HCT116 (cell line): ENCODE measurements at regions not wholly inside any gene's neighbourhood (a gene's known extent, or its start where the extent isn't known, plus 50 kb on each side); places are given as distances from the start of the nearest gene placed in this dataset.

Source experiments
- ATAC-seq: fragments of 200-7000 bp; cut with Tn5 transposase; 2 replicates; pipeline ENCODE4 v1.9.1; 2020; ENCODE audit warnings: mild to moderate bottlenecking, moderate library complexity
- BruUV-seq: library from RNA; stranded (reverse); fragments of 400-500 nt; replicated peaks from 2 replicates; lab custom pipeline; 2021; lab: Mats Ljungman, UMichigan
- CTCF ChIA-PET: fragments of 300-600 bp; sonication (Branson Sonifier 250); formaldehyde crosslinking; loops from one replicate; lab custom pipeline; 2021; ENCODE audit warnings: antibody characterized with exemption; lab: Charles Lee
- POLR2A ChIA-PET: fragments of 300-600, 350-600 bp; sonication (Branson Sonifier 250); formaldehyde crosslinking; loops from one replicate; lab custom pipeline; 2021; ENCODE audit warnings: antibody characterized with exemption; lab: Charles Lee
- RAD21 ChIA-PET, 2 experiments: fragments of 300-600 bp; sonication (Branson Sonifier 250); formaldehyde crosslinking; loops; one replicate each; lab custom pipeline; 2023; ENCODE audit warnings: low total read pairs in 2 of 2; ENCODE audit not compliant: uncharacterized antibody in 2 of 2, unreplicated experiment in 2 of 2, low non-redundant PET in 1 of 2; lab: Charles Lee
- DNase-seq: peaks from one replicate; pipeline ENCODE4 v3.0.0-alpha.2; 2010; ENCODE audit warnings: low read depth, low spot score
- H2AFZ ChIP-seq: fragments of 200-600 bp; shearing (Covaris generic), sonication (generic); 2 replicates; pipeline ENCODE4 v1.6.1; 2017; ENCODE audit warnings: low read depth, mixed run types, mixed read lengths, antibody characterized with exemption, low read length; ENCODE audit not compliant: poor library complexity, severe bottlenecking
- H3K27ac ChIP-seq: 2 replicates; pipeline ENCODE4 v1.5.1; 2012; ENCODE audit warnings: low read depth, low read length
- H3K27me3 ChIP-seq: fragments of 200-600 bp; sonication (generic); 2 replicates; pipeline ENCODE4 v1.6.1; 2016; ENCODE audit warnings: mixed run types, low read length, mixed read lengths; ENCODE audit not compliant: insufficient read depth
- H3K36me3 ChIP-seq, 2 experiments: fragments of 200-500 bp in 1 of 2; fragments of 200-600 bp in 1 of 2; sonication (Bioruptor generic) in 1 of 2; sonication (generic) in 1 of 2; 2 replicates each; pipeline versions ENCODE4 v1.5.1 to v1.6.1; 2014 to 2016; ENCODE audit warnings: low read length in 2 of 2, inconsistent platforms in 1 of 2, mixed read lengths in 1 of 2, mixed run types in 1 of 2; ENCODE audit not compliant: insufficient read depth in 2 of 2, control insufficient read depth in 1 of 2
- H3K4me1 ChIP-seq, 2 experiments: fragments of 200-600 bp in 1 of 2; sonication (generic) in 1 of 2; 2 replicates each; pipeline versions ENCODE4 v1.5.1 to v1.6.1; 2012 to 2017; ENCODE audit warnings: low read length in 2 of 2, inconsistent platforms in 1 of 2, mild to moderate bottlenecking in 1 of 2, mixed read lengths in 1 of 2, mixed run types in 1 of 2, moderate library complexity in 1 of 2; ENCODE audit not compliant: insufficient read depth in 2 of 2, control insufficient read depth in 1 of 2
- H3K4me2 ChIP-seq: fragments of 200-600 bp; sonication (generic); 2 replicates; pipeline ENCODE4 v1.6.1; 2017; ENCODE audit warnings: mixed run types, low read length, mixed read lengths
- H3K4me3 ChIP-seq, 2 experiments: fragments of 200-600 bp in 1 of 2; sonication (generic) in 1 of 2; replicated peaks in 1 of 2; 2 replicates each; pipeline ENCODE4 v1.5.1; 2011 to 2016; ENCODE audit warnings: low read length in 2 of 2, control low read depth in 1 of 2, low read depth in 1 of 2, mild to moderate bottlenecking in 1 of 2, mixed read lengths in 1 of 2, mixed run types in 1 of 2
- H3K79me2 ChIP-seq: fragments of 200-600 bp; sonication (generic); 2 replicates; pipeline ENCODE4 v1.6.1; 2017; ENCODE audit warnings: mild to moderate bottlenecking, mixed run types, low read length, moderate library complexity, mixed read lengths; ENCODE audit not compliant: insufficient read depth
- H3K9ac ChIP-seq: fragments of 200-600 bp; sonication (generic); 2 replicates; pipeline ENCODE4 v1.6.1; 2016; ENCODE audit warnings: low read length, mixed read lengths
- H3K9me2 ChIP-seq: fragments of 200-600 bp; sonication (generic), shearing (Covaris generic); 2 replicates; pipeline ENCODE4 v1.6.1; 2017; ENCODE audit warnings: mixed run types, mild to moderate bottlenecking, moderate library complexity; ENCODE audit not compliant: insufficient read depth
- H3K9me3 ChIP-seq, 2 experiments: fragments of 200-500 bp in 1 of 2; fragments of 200-600 bp in 1 of 2; sonication (Bioruptor generic) in 1 of 2; sonication (generic) in 1 of 2; 2 replicates each; pipeline ENCODE4 v1.6.1; 2014 to 2017; ENCODE audit warnings: low read length in 2 of 2, mixed read lengths in 2 of 2, inconsistent platforms in 1 of 2, low read depth in 1 of 2, mild to moderate bottlenecking in 1 of 2, mixed run types in 1 of 2, moderate library complexity in 1 of 2; ENCODE audit not compliant: control insufficient read depth in 1 of 2, insufficient read depth in 1 of 2
- H4K20me1 ChIP-seq: fragments of 200-600 bp; sonication (generic), shearing (Covaris generic); 2 replicates; pipeline ENCODE4 v1.6.1; 2017; ENCODE audit warnings: mixed run types, mild to moderate bottlenecking, moderate library complexity; ENCODE audit not compliant: insufficient read depth
- POLR2A ChIP-seq: IDR thresholded peaks from 2 replicates; pipeline ENCODE4 v1.7.0; 2011; ENCODE audit warnings: borderline replicate concordance; ENCODE audit not compliant: insufficient read depth, insufficient read length; ENCODE audit errors: extremely low read depth
- RAD21 ChIP-seq: IDR thresholded peaks from 2 replicates; pipeline ENCODE4 v1.6.1; 2012; ENCODE audit warnings: low read depth, mild to moderate bottlenecking
- intact Hi-C: fragments of 100-400 bp; cut with micrococcal nuclease; formaldehyde crosslinking; loops from 2 replicates; pipeline ENCODE4 v1.10.0; 2022
- TF ChIP-seq, protein P1 (sequence below): IDR thresholded peaks from 2 replicates; pipeline ENCODE4 v1.6.1; 2011; ENCODE audit warnings: mild to moderate bottlenecking, low read length, moderate library complexity; ENCODE audit not compliant: insufficient replicate concordance; ENCODE audit errors: extremely low read depth
- TF ChIP-seq, protein P2 (sequence below): IDR thresholded peaks from 2 replicates; pipeline ENCODE4 v1.6.1; 2012; ENCODE audit warnings: low read depth
- TF ChIP-seq, protein P3 (sequence below), 3 experiments: fragments of 200-600 bp in 1 of 3; sonication (generic) in 1 of 3; IDR thresholded peaks in 2 of 3; conservative IDR thresholded peaks in 1 of 3; 2 replicates each; pipeline ENCODE4 v1.5.1; 2012 to 2017; ENCODE audit warnings: low read depth in 2 of 3, low read length in 2 of 3, antibody characterized with exemption in 1 of 3, borderline replicate concordance in 1 of 3, control low read depth in 1 of 3, mild to moderate bottlenecking in 1 of 3, mixed read lengths in 1 of 3, mixed run types in 1 of 3, moderate library complexity in 1 of 3; ENCODE audit not compliant: insufficient read depth in 1 of 3

DNA sequence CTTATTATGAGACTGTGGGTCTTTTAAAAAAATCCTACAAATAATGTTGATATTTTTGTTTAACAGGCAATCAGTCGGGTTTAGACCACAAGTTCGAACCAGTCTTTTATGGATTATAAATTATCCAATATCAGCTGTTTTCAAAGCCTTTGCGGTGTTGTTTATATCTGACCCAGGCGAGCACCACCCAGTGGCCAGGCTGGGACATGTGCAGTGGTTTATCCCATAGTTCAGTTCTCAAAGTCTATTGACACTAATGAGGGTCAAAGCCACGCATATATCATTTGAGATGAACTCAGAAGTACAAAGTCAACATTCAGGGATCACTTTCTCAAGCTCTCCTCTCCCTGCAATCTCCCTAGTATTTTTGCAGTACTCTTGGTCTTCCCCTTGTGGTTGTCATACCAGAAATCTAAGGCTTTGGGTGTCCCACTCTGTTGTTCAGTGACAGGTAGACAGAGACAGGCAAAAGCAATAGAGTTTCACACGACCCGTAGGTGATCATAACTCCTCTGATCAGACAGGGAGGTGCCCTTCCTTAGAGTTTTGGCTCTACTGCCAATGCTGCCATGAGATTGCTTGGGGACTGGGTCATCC, 117.4 kb upstream of the POM121L12 start:
- H3K4me2 ChIP-seq = no peak overlapping the region
- POLR2A ChIA-PET = no interaction called here

DNA sequence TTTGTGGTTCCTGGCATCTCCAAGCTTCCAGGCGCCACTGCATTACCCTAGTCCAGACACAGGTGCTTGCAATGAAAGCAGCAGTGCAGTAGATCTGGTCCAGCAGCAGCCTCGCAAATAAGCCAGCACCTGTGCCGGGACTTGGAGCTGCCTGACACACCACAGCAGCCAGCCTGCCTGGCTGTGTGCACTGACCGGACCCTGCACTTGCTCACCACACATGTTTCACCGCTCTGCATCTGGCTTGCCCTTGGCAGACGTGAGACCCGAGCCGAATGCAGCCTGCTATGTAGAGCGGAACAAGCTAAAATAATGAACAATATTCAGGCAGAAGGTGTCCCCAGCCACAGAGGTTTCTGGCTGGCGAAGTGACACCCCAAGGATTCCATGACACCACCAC, 123.6 kb upstream of the POM121L12 start:
- TF ChIP-seq POLR2A = no peak
- TF ChIP-seq, protein P1, sequence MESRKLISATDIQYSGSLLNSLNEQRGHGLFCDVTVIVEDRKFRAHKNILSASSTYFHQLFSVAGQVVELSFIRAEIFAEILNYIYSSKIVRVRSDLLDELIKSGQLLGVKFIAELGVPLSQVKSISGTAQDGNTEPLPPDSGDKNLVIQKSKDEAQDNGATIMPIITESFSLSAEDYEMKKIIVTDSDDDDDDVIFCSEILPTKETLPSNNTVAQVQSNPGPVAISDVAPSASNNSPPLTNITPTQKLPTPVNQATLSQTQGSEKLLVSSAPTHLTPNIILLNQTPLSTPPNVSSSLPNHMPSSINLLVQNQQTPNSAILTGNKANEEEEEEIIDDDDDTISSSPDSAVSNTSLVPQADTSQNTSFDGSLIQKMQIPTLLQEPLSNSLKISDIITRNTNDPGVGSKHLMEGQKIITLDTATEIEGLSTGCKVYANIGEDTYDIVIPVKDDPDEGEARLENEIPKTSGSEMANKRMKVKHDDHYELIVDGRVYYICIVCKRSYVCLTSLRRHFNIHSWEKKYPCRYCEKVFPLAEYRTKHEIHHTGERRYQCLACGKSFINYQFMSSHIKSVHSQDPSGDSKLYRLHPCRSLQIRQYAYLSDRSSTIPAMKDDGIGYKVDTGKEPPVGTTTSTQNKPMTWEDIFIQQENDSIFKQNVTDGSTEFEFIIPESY = no peak
- TF ChIP-seq, protein P2, sequence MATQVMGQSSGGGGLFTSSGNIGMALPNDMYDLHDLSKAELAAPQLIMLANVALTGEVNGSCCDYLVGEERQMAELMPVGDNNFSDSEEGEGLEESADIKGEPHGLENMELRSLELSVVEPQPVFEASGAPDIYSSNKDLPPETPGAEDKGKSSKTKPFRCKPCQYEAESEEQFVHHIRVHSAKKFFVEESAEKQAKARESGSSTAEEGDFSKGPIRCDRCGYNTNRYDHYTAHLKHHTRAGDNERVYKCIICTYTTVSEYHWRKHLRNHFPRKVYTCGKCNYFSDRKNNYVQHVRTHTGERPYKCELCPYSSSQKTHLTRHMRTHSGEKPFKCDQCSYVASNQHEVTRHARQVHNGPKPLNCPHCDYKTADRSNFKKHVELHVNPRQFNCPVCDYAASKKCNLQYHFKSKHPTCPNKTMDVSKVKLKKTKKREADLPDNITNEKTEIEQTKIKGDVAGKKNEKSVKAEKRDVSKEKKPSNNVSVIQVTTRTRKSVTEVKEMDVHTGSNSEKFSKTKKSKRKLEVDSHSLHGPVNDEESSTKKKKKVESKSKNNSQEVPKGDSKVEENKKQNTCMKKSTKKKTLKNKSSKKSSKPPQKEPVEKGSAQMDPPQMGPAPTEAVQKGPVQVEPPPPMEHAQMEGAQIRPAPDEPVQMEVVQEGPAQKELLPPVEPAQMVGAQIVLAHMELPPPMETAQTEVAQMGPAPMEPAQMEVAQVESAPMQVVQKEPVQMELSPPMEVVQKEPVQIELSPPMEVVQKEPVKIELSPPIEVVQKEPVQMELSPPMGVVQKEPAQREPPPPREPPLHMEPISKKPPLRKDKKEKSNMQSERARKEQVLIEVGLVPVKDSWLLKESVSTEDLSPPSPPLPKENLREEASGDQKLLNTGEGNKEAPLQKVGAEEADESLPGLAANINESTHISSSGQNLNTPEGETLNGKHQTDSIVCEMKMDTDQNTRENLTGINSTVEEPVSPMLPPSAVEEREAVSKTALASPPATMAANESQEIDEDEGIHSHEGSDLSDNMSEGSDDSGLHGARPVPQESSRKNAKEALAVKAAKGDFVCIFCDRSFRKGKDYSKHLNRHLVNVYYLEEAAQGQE = no peak
- RAD21 ChIA-PET = no interaction called here
- no TSS peak for BruUV-seq
- Histone ChIP-seq H3K9ac (no peak overlapping the region), H3K4me3 (no peak overlapping the region), H3K4me2 (no peak overlapping the region), H3K79me2 (no peaks in the 10 kb centered on the region), H2AFZ (no peak overlapping the region), H4K20me1 (no peaks in the 10 kb centered on the region), H3K36me3 (no peaks in the 10 kb centered on the region), H3K9me2 (no peaks in the 10 kb centered on the region), H3K27me3 (no peaks in the 10 kb centered on the region), H3K27ac (no peak overlapping the region), H3K4me1 (no peaks in the 10 kb centered on the region), H3K9me3 (peaks cover 0 to 22% of the 10 kb centered on the region in 2 experiments; a peak in 3 of 4 replicates)
- no peak for DNase-seq
- no peak for ATAC-seq
- POLR2A ChIA-PET = no interaction called here
- CTCF ChIA-PET = no interaction called here
- intact Hi-C loops = no loop called here

More for the DNA sequence above, 117.4 kb upstream of the POM121L12 start:
- no peaks in the 10 kb centered on the region for H4K20me1 ChIP-seq
- no TSS peak for BruUV-seq
- ChIA-PET RAD21 (no interaction called here), CTCF (no interaction called here)
- no peaks in the 10 kb centered on the region for H3K36me3 ChIP-seq
- TF ChIP-seq, protein P3, sequence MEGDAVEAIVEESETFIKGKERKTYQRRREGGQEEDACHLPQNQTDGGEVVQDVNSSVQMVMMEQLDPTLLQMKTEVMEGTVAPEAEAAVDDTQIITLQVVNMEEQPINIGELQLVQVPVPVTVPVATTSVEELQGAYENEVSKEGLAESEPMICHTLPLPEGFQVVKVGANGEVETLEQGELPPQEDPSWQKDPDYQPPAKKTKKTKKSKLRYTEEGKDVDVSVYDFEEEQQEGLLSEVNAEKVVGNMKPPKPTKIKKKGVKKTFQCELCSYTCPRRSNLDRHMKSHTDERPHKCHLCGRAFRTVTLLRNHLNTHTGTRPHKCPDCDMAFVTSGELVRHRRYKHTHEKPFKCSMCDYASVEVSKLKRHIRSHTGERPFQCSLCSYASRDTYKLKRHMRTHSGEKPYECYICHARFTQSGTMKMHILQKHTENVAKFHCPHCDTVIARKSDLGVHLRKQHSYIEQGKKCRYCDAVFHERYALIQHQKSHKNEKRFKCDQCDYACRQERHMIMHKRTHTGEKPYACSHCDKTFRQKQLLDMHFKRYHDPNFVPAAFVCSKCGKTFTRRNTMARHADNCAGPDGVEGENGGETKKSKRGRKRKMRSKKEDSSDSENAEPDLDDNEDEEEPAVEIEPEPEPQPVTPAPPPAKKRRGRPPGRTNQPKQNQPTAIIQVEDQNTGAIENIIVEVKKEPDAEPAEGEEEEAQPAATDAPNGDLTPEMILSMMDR (IDR thresholded peaks at IDR 0.05 in 2 of 3, conservative IDR thresholded peaks at IDR 0.05 in 1 of 3; ENCODE audit: borderline replicate concordance in 1 of 3, insufficient read depth in 1 of 3, low read depth in 2 of 3, low read length in 2 of 3) = peak in 2 of 3 experiments; percentile 15 to 25; a peak in 2 of 6 replicates
- no peak for TF ChIP-seq RAD21
- no peak overlapping the region for H2AFZ ChIP-seq
- no peak overlapping the region for H3K27ac ChIP-seq
- H3K79me2 ChIP-seq = no peaks in the 10 kb centered on the region
- H3K27me3 ChIP-seq = no peaks in the 10 kb centered on the region
- H3K9me3 ChIP-seq = peaks cover 0 to 13% of the 10 kb centered on the region in 2 experiments; a peak in 3 of 4 replicates
- H3K4me3 ChIP-seq = no peak overlapping the region
- intact Hi-C loops = no loop called here
- ATAC-seq = no peak
- H3K9ac ChIP-seq = no peak overlapping the region
- H3K4me1 ChIP-seq = no peaks in the 10 kb centered on the region
- no peaks in the 10 kb centered on the region for H3K9me2 ChIP-seq
- DNase-seq = no peak
